ENCODE measurements at regions not wholly inside any gene's neighbourhood (a gene's known extent, or its start where the extent isn't known, plus 50 kb on each side); places are given as distances from the start of the nearest gene placed in this dataset.

- Histone ChIP-seq H2BK5ac (ENCODE audit: low read depth, low read length, poor library complexity, severe bottlenecking) (no peak overlapping the region), H3K27ac (ENCODE audit: insufficient read depth, low read length) (no peak overlapping the region), H3K4me2 (ENCODE audit: low read depth, low read length) (no peak overlapping the region), H4K20me1 (ENCODE audit: insufficient read depth, low read length) (no peaks in the 10 kb centered on the region), H3K14ac (replicated peaks; ENCODE audit: low read depth, low read length) (no peak overlapping the region), H3K27me3 (ENCODE audit: control insufficient read depth, insufficient read depth, low read length) (no peaks in the 10 kb centered on the region), H3K79me1 (ENCODE audit: low read depth in 1 of 2, low read length in 2 of 2) (no peaks in the 10 kb centered on the region), H3K9me3 (ENCODE audit: control insufficient read depth, insufficient read depth, low read length) (peaks cover 4% of the 10 kb centered on the region), H2BK120ac (ENCODE audit: low read depth, low read length) (no peak overlapping the region), H3K23ac (ENCODE audit: low read depth, low read length) (no peak overlapping the region), H2BK15ac (ENCODE audit: low read depth, low read length) (no peak overlapping the region), H2AK5ac (ENCODE audit: low read depth, low read length) (no peak overlapping the region), H2AFZ (replicated peaks; ENCODE audit: low read length, poor library complexity) (no peak overlapping the region), H3K4me3 (ENCODE audit: insufficient read depth, low read depth, low read length) (no peak overlapping the region), H2BK20ac (ENCODE audit: low read depth, low read length) (no peak overlapping the region), H3K4me1 (ENCODE audit: control insufficient read depth, insufficient read depth, low read length) (no peaks in the 10 kb centered on the region), H4K91ac (ENCODE audit: insufficient read depth, low read depth, low read length) (no peak overlapping the region), H3K9me1 (ENCODE audit: insufficient read depth, low read length) (no peaks in the 10 kb centered on the region), H3K4ac (ENCODE audit: low read depth, low read length) (no peak overlapping the region), H3K56ac (ENCODE audit: extremely low read depth, insufficient read depth, low read length) (no peak overlapping the region), H4K8ac (ENCODE audit: low read depth in 2 of 2, low read length in 2 of 2) (no peak overlapping the region), H3K36me3 (ENCODE audit: control insufficient read depth, insufficient read depth, low read length) (no peaks in the 10 kb centered on the region), H3K18ac (ENCODE audit: low read depth, low read length) (no peak overlapping the region), H2AK9ac (replicated peaks; ENCODE audit: low read depth, low read length, poor library complexity) (no peak overlapping the region), H3K9ac (ENCODE audit: low read depth, low read length) (no peak overlapping the region), H4K5ac (ENCODE audit: low read depth, low read length) (no peak overlapping the region)
- ATAC-seq (ENCODE audit: low read depth) (no peak), DNase-seq (no peak)
- in situ Hi-C loops (cut with MboI; ENCODE audit: low sequenced_read_pairs) (no loop called here), dilution Hi-C loops (cut with HindIII; ENCODE audit: low sequenced_read_pairs, unreplicated experiment) (no loop called here), intact Hi-C loops (cut with micrococcal nuclease) (no loop called here)
- TF ChIP-seq CHD1 (IDR thresholded peaks at IDR 0.05; ENCODE audit: low read depth, low read length) (no peak), USF2 (IDR thresholded peaks at IDR 0.05; ENCODE audit: low read depth, low read length) (no peak), RFX5 (IDR thresholded peaks at IDR 0.05; ENCODE audit: low read depth, low read length) (no peak), MAFK (IDR thresholded peaks at IDR 0.05; ENCODE audit: low read depth, low read length) (no peak), CEBPB (IDR thresholded peaks at IDR 0.05; ENCODE audit: low read depth, low read length) (no peak), BHLHE40 (IDR thresholded peaks at IDR 0.05; ENCODE audit: low read depth, low read length) (no peak), SMC3 (IDR thresholded peaks at IDR 0.05; ENCODE audit: low read depth, low read length) (no peak), ELK1 (IDR thresholded peaks at IDR 0.05; ENCODE audit: borderline replicate concordance, low read depth, low read length) (no peak), MXI1 (IDR thresholded peaks at IDR 0.05; ENCODE audit: borderline replicate concordance, low read depth, low read length) (no peak), RCOR1 (IDR thresholded peaks at IDR 0.05; ENCODE audit: insufficient replicate concordance, low read length) (no peak), RAD21 (IDR thresholded peaks at IDR 0.05; ENCODE audit: low read length) (no peak), CTCF (conservative IDR thresholded peaks at IDR 0.05; ENCODE audit: low read depth, low read length) (no peak), MAZ (IDR thresholded peaks at IDR 0.05; ENCODE audit: borderline replicate concordance, low read depth, low read length) (no peak), NFE2L2 (IDR thresholded peaks at IDR 0.05; ENCODE audit: low read depth, low read length) (no peak), FOS (IDR thresholded peaks at IDR 0.05; ENCODE audit: low read depth, low read length) (no peak), POLR2A (IDR thresholded peaks at IDR 0.05; ENCODE audit: low read depth, low read length) (no peak)
- POLR2A ChIA-PET (ENCODE audit: unreplicated experiment), result no interaction called here
- BruUV-seq (replicated peaks), result no TSS peak
- WGBS, 2 experiments (ENCODE audit: extremely low coverage in 2 of 2, insufficient read length in 1 of 2), result 0% methylated on average over 2 of the region's 5 CpGs; no CpG with 5 or more reads in 1 of the 2 experiments
- CTCF ChIA-PET, result no interaction called here
Observed at GRCh38 chr5:51712201-51712600, 329.0 kb downstream of the ISL1 start.
